Adrenal gland (tissue), 9 donors: ENCODE measurements at regions not wholly inside any gene's neighbourhood (a gene's known extent, or its start where the extent isn't known, plus 50 kb on each side); places are given as distances from the start of the nearest gene placed in this dataset.

Experiments used
- DNase-seq, 7 donors: peaks; one replicate each; pipeline ENCODE4 v3.0.0-alpha.2; 2019 to 2020
- H3K27ac ChIP-seq, 5 donors: fragments of 200-600 bp; sonication (generic) in 4 of 5; 1 replicate in 3 of 5; 2 replicates in 2 of 5; pipeline versions ENCODE4 v1.5.1 to v1.8.0; 2016 to 2020; ENCODE audit warnings: mild to moderate bottlenecking in 1 of 5
- H3K27me3 ChIP-seq: fragments of 200-600 bp; 2 replicates; pipeline ENCODE4 v1.8.0; 2021
- H3K36me3 ChIP-seq, 2 donors: fragments of 200-600 bp; replicated peaks in 1 of 2; 1 replicate in 1 of 2; 2 replicates in 1 of 2; pipeline versions ENCODE4 v1.5.1 to v1.8.0; 2018 to 2022
- H3K4me1 ChIP-seq, 2 donors: fragments of 200-600 bp; replicated peaks in 1 of 2; 1 replicate in 1 of 2; 2 replicates in 1 of 2; pipeline versions ENCODE4 v1.5.1 to v1.8.0; 2018 to 2021
- H3K4me3 ChIP-seq, 4 donors: fragments of 200-600 bp; sonication (generic) in 3 of 4; one replicate each; pipeline ENCODE4 v1.5.1; 2016 to 2018
- H3K9me3 ChIP-seq, 3 donors: fragments of 200-600 bp; sonication (generic) in 1 of 3; replicated peaks in 1 of 3; 1 replicate in 2 of 3; 2 replicates in 1 of 3; pipeline versions ENCODE4 v1.5.1 to v1.8.0; 2016 to 2021
- POLR2A ChIP-seq, 2 donors: fragments of 450-650 bp; IDR thresholded peaks; one replicate each; pipeline ENCODE4 v1.6.1; 2017; ENCODE audit warnings: antibody characterized with exemption in 2 of 2, mild to moderate bottlenecking in 2 of 2, moderate library complexity in 1 of 2
- WGBS, 4 donors: extraction: QIAGEN DNeasy Blood & Tissue Kit in 2 of 4; methylation state at CpG; one replicate each; pipeline versions ENCODE4 v1.1.5 to v1.1.7; 2013 to 2017; 5-methylcytosine and 5-hydroxymethylcytosine counted together
- intact Hi-C, 2 donors: fragments of 100-400 bp; cut with DNase I; formaldehyde crosslinking; loops; one replicate each; pipeline versions ENCODE4 v1.14.1 to v1.15.0; 2022 to 2023
- TF ChIP-seq, protein P1 (sequence below), 6 experiments: fragments of 450-650 bp in 4 of 6; fragments of 200-600 bp in 2 of 6; sonication (generic) in 1 of 6; IDR thresholded peaks; 1 replicate in 5 of 6; 2 replicates in 1 of 6; pipeline versions ENCODE4 v1.5.1 to v1.8.0; 2016 to 2021; ENCODE audit warnings: antibody characterized with exemption in 6 of 6, mild to moderate bottlenecking in 2 of 6, moderate library complexity in 1 of 6
- donor health status: healthy with polysubstance abuse.
- donor health status: Bipolar disorder and iron deficiency.
- donor health status: DM: yes; HTN: yes; CAD: no.
- donor health status: DM: no; HTN: no; CAD: no.
- donor health status: DM: no; HTN: no; CAD: no.

DNA sequence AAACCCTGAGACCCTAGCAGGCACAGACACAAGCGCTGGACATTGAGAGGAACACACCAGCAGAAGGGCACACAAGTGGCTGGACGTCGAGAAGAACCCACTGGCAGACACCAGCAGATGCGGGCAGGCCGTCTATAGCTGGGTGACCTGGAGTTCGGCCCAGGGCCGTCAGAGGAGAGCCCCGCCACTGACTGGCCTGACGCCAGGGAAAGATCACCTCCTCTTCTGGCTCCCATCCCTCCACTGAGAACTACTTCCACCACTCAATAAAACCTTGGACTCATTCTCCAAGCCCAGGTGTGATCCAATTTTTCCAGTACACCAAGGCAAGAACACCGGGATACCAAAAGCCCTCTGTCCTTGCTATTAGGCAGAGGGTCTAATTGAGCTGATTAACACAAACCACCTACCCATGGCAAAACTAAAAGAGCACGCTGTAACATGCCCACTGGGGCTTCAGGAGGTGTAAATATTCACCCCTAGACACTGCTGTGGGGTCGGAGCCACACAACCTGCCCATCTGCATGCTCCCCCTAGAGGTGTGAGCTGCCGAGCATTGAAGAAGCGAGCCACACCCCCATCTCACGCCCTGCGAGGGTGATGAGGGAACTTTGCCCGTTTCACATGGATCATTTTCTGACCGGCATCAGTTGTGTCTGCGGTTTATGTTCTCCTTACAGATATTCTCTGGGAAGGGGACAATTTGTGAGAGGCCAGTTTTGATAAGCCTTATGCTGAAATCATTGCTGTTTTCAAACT is 104.8 kb downstream of the HLX start:
- 56 to 62% (median 61%) methylated on average over 12 to 19 of the region's 19 CpGs for WGBS, 4 donors
- H3K27me3 ChIP-seq = no peaks in the 10 kb centered on the region
- DNase-seq = no peak
- no peaks in the 10 kb centered on the region for H3K36me3 ChIP-seq
- no peaks in the 10 kb centered on the region for H3K9me3 ChIP-seq
- no peak overlapping the region for H3K27ac ChIP-seq
- H3K4me1 ChIP-seq = no peaks in the 10 kb centered on the region
- intact Hi-C loops = no loop called here
- TF ChIP-seq, protein P1, sequence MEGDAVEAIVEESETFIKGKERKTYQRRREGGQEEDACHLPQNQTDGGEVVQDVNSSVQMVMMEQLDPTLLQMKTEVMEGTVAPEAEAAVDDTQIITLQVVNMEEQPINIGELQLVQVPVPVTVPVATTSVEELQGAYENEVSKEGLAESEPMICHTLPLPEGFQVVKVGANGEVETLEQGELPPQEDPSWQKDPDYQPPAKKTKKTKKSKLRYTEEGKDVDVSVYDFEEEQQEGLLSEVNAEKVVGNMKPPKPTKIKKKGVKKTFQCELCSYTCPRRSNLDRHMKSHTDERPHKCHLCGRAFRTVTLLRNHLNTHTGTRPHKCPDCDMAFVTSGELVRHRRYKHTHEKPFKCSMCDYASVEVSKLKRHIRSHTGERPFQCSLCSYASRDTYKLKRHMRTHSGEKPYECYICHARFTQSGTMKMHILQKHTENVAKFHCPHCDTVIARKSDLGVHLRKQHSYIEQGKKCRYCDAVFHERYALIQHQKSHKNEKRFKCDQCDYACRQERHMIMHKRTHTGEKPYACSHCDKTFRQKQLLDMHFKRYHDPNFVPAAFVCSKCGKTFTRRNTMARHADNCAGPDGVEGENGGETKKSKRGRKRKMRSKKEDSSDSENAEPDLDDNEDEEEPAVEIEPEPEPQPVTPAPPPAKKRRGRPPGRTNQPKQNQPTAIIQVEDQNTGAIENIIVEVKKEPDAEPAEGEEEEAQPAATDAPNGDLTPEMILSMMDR (IDR thresholded peaks at IDR 0.05) = no peak
- no peak for TF ChIP-seq POLR2A (IDR thresholded peaks at IDR 0.05)
- H3K4me3 ChIP-seq = no peak overlapping the region

DNA sequence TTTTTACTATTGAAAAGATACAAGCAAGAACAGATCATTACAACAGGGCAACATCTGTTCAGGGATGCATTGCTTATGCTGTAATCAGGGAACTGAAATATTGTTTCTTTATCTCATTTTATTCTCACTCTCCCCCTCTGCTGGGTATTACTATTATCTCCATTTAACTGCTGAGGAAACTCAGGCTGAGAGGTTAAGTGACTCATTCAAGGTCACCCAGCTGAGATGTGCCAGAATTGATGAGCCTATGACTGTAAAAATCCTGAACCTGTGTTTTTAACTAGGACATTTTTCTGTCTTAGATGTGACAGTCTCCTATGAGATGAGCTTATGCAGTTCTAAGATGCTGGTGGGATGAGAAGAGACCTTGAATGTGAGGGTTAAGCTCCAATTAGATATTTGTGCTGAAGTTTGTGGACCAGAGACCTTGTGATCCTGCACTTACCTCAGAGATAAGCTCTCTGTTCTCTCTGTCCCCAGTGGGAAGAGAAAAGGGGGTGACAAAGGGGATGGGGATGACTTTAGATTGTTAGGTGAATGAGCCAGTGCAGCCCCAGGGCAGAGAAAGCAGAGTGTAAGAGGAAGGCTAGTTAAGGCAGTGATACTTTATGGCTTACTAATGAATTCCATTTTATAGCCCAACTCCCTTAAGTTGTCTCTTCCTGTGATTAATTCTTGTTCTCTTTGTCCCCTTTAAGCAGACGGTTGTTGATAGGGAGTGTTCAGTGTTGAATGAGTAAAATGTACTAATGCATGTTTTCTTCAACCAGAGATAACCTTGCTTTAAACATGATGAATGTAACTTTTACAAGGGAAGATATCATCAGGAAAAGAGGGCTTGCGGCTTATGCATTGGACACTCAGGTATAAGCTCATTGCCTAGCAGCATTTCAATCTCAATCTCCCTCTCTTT is 111.4 kb downstream of the HLX start:
- intact Hi-C loops = no loop called here
- TF ChIP-seq POLR2A (IDR thresholded peaks at IDR 0.05) = no peak
- TF ChIP-seq, protein P1 (IDR thresholded peaks at IDR 0.05) = peak in 2 of 6 experiments; percentile 3 to 8
- H3K36me3 ChIP-seq = no peaks in the 10 kb centered on the region
- peak overlapping the region in 1 of 5 donors; percentile 3 for H3K27ac ChIP-seq
- 30 to 51% (median 30%) methylated on average over 2 of the region's 2 CpGs for WGBS, 4 donors
- DNase-seq = peak in 3 of 7 donors; percentile 24 to 39 (median 29)
- H3K9me3 ChIP-seq = no peaks in the 10 kb centered on the region
- no peak overlapping the region for H3K4me3 ChIP-seq
- peaks cover 12% of the 10 kb centered on the region for H3K27me3 ChIP-seq
- no peaks in the 10 kb centered on the region for H3K4me1 ChIP-seq

DNA sequence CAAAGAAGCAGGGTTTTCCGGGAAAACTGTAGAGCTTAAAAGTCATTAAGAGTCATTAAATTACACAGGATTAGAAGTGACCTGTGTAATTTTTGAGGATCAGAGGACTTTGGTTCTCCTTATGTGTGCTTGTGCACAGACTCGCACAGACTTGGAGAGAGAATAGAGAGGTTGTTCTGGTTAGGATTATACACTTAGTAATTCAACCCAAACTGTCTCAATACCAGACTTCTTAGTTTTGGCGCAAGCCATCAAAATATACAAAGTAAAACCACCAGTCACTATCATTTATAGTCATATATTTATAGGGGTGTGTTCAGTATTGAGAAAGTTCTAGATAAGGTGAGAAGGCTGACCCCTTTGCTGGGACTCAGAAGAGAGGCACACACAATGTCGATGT is 112.3 kb downstream of the HLX start:
- 56 to 70% (median 62%) methylated on average over 4 of the region's 4 CpGs for WGBS, 4 donors
- H3K27me3 ChIP-seq = peaks cover 12% of the 10 kb centered on the region
- no peaks in the 10 kb centered on the region for H3K4me1 ChIP-seq
- TF ChIP-seq, protein P1 (IDR thresholded peaks at IDR 0.05) = no peak
- no peak for TF ChIP-seq POLR2A (IDR thresholded peaks at IDR 0.05)
- H3K27ac ChIP-seq = no peak overlapping the region
- no peaks in the 10 kb centered on the region for H3K9me3 ChIP-seq
- no peak for DNase-seq
- intact Hi-C loops = no loop called here
- H3K4me3 ChIP-seq = no peak overlapping the region
- H3K36me3 ChIP-seq = no peaks in the 10 kb centered on the region

DNA sequence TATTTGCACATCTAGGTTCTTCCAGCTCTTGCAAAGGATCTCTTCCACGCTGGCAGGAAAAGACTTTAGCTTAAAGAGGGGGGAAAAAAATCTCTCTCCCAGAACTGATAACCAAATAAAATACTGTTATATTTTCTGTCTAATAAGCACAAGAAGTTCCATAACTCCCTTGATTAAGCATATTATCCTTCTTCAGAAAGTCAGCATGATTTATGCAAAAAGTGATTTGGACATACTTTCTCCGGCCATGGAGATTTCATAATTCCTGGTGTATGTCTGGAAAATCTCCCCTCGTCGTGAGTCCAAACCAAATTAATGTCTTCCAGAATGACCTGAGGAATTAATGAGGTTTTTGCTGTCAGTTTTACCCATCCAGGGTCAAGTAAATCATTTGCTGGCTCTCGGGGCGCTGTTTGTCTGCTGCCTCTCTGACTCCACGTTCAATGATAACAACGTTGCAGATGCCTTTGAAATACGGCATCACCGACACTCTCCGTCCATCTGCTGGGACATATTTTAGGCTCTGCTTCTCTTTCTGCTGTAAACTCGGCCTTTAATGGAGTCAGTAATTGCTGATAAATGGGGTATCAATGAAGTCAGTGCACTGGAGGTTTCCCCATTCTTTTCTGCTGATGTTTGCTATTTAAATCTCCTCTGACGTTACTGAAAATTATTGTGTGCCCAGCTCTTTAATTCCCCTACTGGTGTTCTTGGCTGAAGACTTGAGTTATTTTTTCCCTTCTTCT is 112.9 kb downstream of the HLX start:
- peak in 5 of 7 donors; percentile 14 to 67 (median 32) for DNase-seq
- H3K27ac ChIP-seq = no peak overlapping the region
- TF ChIP-seq, protein P1 (IDR thresholded peaks at IDR 0.05) = no peak
- no peak for TF ChIP-seq POLR2A (IDR thresholded peaks at IDR 0.05)
- intact Hi-C loops = no loop called here
- no peaks in the 10 kb centered on the region for H3K4me1 ChIP-seq
- H3K9me3 ChIP-seq = no peaks in the 10 kb centered on the region
- no peaks in the 10 kb centered on the region for H3K36me3 ChIP-seq
- no peak overlapping the region for H3K4me3 ChIP-seq
- 28 to 40% (median 31%) methylated on average over 13 of the region's 13 CpGs for WGBS, 4 donors
- H3K27me3 ChIP-seq = peaks cover 12% of the 10 kb centered on the region
